CD4-positive, alpha-beta memory T cell (primary cell): ENCODE measurements at regions not wholly inside any gene's neighbourhood (a gene's known extent, or its start where the extent isn't known, plus 50 kb on each side); places are given as distances from the start of the nearest gene placed in this dataset.

ENCODE experiments used
- CTCF ChIA-PET: fragments of 350-600 bp; sonication (Branson Sonifier 250); formaldehyde crosslinking; loops from one replicate; lab custom pipeline; 2021; ENCODE audit warnings: inconsistent platforms; ENCODE audit not compliant: partially characterized antibody; lab: Charles Lee
- POLR2A ChIA-PET: fragments of 350-600 bp; sonication (Branson Sonifier 250); formaldehyde crosslinking; loops from one replicate; lab custom pipeline; 2021; ENCODE audit not compliant: partially characterized antibody; lab: Charles Lee
- DNase-seq, 5 donors: peaks; one replicate each; pipeline versions ENCODE4 v3.0.0 to v3.0.0-alpha.2; 2020 to 2022; ENCODE audit warnings: mixed read lengths in 1 of 5
- H3K27ac ChIP-seq: one replicate; pipeline ENCODE4 v1.7.0; 2013; ENCODE audit warnings: low read depth, low read length
- H3K27me3 ChIP-seq: 2 replicates; pipeline ENCODE4 v1.7.0; 2013; ENCODE audit warnings: mild to moderate bottlenecking, low read length, moderate library complexity; ENCODE audit not compliant: insufficient read depth
- H3K36me3 ChIP-seq: 2 replicates; pipeline ENCODE4 v1.7.0; 2013; ENCODE audit warnings: mild to moderate bottlenecking, low read length, moderate library complexity; ENCODE audit not compliant: insufficient read depth
- H3K4me1 ChIP-seq: 2 replicates; pipeline ENCODE4 v1.7.0; 2013; ENCODE audit warnings: mild to moderate bottlenecking, low read length, moderate library complexity; ENCODE audit not compliant: insufficient read depth
- H3K4me3 ChIP-seq, 2 donors: one replicate each; pipeline ENCODE4 v1.7.0; 2013; ENCODE audit warnings: low read length in 2 of 2, mild to moderate bottlenecking in 1 of 2
- H3K9me3 ChIP-seq, 2 donors: one replicate each; pipeline ENCODE4 v1.7.0; 2013; ENCODE audit warnings: low read length in 2 of 2, control low read depth in 1 of 2; ENCODE audit not compliant: control insufficient read depth in 1 of 2
- H3K27ac Mint-ChIP-seq, 7 donors: one replicate each; pipeline ENCODE4 v1.8.0; 2020 to 2021; ENCODE audit warnings: mixed read lengths in 7 of 7, mild to moderate bottlenecking in 6 of 7, inconsistent platforms in 3 of 7, moderate library complexity in 3 of 7
- H3K27me3 Mint-ChIP-seq, 2 donors: one replicate each; pipeline ENCODE4 v1.8.0; 2020 to 2021; ENCODE audit warnings: mixed read lengths in 2 of 2
- H3K36me3 Mint-ChIP-seq, 2 donors: one replicate each; pipeline ENCODE4 v1.8.0; 2020 to 2021; ENCODE audit warnings: mixed read lengths in 2 of 2, inconsistent platforms in 1 of 2, mild to moderate bottlenecking in 1 of 2
- H3K4me1 Mint-ChIP-seq, 4 donors: one replicate each; pipeline ENCODE4 v1.8.0; 2020 to 2021; ENCODE audit warnings: mixed read lengths in 4 of 4, mild to moderate bottlenecking in 1 of 4
- H3K4me3 Mint-ChIP-seq, 8 donors: one replicate each; pipeline ENCODE4 v1.8.0; 2020 to 2021; ENCODE audit warnings: mixed read lengths in 8 of 8, mild to moderate bottlenecking in 7 of 8, moderate library complexity in 6 of 8, inconsistent platforms in 3 of 8
- H3K9me3 Mint-ChIP-seq, 8 donors: one replicate each; pipeline ENCODE4 v1.8.0; 2020 to 2021; ENCODE audit warnings: mixed read lengths in 8 of 8, mild to moderate bottlenecking in 5 of 8, inconsistent platforms in 3 of 8, moderate library complexity in 1 of 8
- intact Hi-C: fragments of 100-400 bp; cut with micrococcal nuclease; formaldehyde crosslinking; loops from one replicate; pipeline ENCODE4 v1.15.1; 2023

DNA sequence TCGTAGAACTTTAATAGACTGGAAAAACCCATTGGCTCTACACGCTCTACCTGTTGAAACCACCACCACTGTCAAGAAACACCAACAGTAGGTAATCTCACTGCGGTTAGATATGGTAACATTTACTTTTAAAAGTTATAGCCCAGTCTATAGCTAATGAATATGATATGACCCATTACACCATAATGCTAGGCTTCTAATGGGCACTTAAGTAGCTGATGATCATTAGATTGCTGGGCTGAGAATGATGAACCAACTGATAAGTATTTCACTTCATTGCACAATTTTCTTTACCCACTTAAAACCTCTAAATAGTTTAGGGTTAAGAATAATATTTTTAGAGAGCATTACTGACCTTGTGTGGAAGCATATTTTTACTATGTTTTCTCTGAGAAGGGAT is 788.9 kb upstream of the CA10 start:
- Histone ChIP-seq H3K9me3 (no peaks in the 10 kb centered on the region), H3K4me1 (no peaks in the 10 kb centered on the region), H3K4me3 (no peak overlapping the region), H3K36me3 (no peaks in the 10 kb centered on the region), H3K27ac (no peak overlapping the region), H3K27me3 (no peaks in the 10 kb centered on the region)
- POLR2A ChIA-PET, result no interaction called here
- no peak overlapping the region for H3K27ac Mint-ChIP-seq
- no peak for DNase-seq
- H3K36me3 Mint-ChIP-seq, result no peaks in the 10 kb centered on the region
- H3K4me3 Mint-ChIP-seq, result no peak overlapping the region
- H3K27me3 Mint-ChIP-seq, result no peaks in the 10 kb centered on the region
- H3K9me3 Mint-ChIP-seq, result peaks cover 0 to 9% (median 2%) of the 10 kb centered on the region in 8 donors
- CTCF ChIA-PET, result no interaction called here
- intact Hi-C loops, result no loop called here
- H3K4me1 Mint-ChIP-seq, result no peaks in the 10 kb centered on the region

DNA sequence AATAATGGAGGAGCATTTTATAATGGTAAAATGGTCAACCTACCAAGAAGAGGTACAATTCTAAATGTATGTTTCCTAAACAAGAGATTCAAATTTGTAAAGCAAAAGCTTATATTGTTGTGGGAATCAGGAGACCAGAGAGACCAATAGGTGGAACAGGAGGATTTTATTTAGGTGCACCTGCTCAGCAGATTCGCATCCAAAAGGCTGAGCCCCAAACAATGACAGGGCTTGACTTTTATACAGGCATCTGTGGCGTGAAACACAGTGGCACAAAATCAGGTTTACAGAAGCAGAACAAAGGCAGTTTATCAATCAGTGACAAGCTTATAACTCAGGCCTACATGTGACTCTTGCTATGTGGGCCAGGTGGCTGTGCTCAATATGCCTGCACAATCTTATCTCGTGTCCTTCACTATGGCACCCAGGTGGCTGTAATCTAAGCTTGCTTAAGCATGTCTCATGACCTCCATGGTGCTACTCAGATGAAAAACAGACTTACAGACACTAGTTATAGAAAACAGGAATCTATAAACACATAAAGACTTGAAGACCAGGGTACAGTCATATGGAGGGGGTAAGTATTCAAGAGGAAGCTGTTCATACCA is 780.2 kb upstream of the CA10 start:
- H3K4me3 Mint-ChIP-seq, result no peak overlapping the region
- DNase-seq, result no peak
- Histone ChIP-seq H3K9me3 (no peaks in the 10 kb centered on the region), H3K27ac (no peak overlapping the region), H3K27me3 (no peaks in the 10 kb centered on the region), H3K4me1 (no peaks in the 10 kb centered on the region), H3K36me3 (no peaks in the 10 kb centered on the region), H3K4me3 (no peak overlapping the region)
- no peaks in the 10 kb centered on the region for H3K27me3 Mint-ChIP-seq
- intact Hi-C loops, result no loop called here
- peaks cover 1 to 36% (median 27%) of the 10 kb centered on the region in 8 donors for H3K9me3 Mint-ChIP-seq
- no peaks in the 10 kb centered on the region for H3K4me1 Mint-ChIP-seq
- POLR2A ChIA-PET, result no interaction called here
- H3K36me3 Mint-ChIP-seq, result no peaks in the 10 kb centered on the region
- no peak overlapping the region for H3K27ac Mint-ChIP-seq
- CTCF ChIA-PET, result interaction anchor here (0.6 kb wide), 1 partner anchor 10 kb away, joined by 3 read pairs; no protein-coding TSS in a partner anchor

- no peaks in the 10 kb centered on the region for H3K4me1 ChIP-seq
- peaks cover 0 to 19% (median 4%) of the 10 kb centered on the region in 8 donors for H3K9me3 Mint-ChIP-seq
- H3K4me3 Mint-ChIP-seq, result no peak overlapping the region
- ChIA-PET CTCF (no interaction called here), POLR2A (no interaction called here)
- no peak for DNase-seq
- no peak overlapping the region for H3K4me3 ChIP-seq
- H3K36me3 Mint-ChIP-seq, result no peaks in the 10 kb centered on the region
- no peak overlapping the region for H3K27ac ChIP-seq
- no peaks in the 10 kb centered on the region for H3K27me3 Mint-ChIP-seq
- H3K27me3 ChIP-seq, result no peaks in the 10 kb centered on the region
- intact Hi-C loops, result no loop called here
- no peaks in the 10 kb centered on the region for H3K36me3 ChIP-seq
- H3K27ac Mint-ChIP-seq, result no peak overlapping the region
- H3K4me1 Mint-ChIP-seq, result no peaks in the 10 kb centered on the region
- H3K9me3 ChIP-seq, result no peaks in the 10 kb centered on the region
These were observed 772.1 kb upstream of the CA10 start for GRCh38 chr17:52930581-52930980.

DNA sequence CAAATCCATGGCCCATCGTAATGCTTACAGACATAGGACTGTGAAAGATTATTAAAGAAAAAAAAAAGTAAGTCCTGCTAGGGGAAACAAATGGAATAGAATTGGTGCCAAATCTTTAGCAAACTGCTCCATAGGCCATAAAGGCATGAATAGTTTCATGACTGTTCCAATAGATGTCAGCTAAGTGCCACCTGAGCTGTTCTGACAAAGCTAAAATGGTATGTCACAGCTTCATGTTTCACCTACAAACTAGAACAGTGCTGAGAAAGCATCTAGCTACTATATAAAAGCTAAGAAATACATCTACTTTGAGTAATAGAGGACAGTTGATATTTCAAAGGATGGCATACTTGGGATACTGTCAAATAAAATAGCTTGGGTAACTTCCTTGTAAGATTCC is 771.6 kb upstream of the CA10 start:
- intact Hi-C loops, result no loop called here
- no peak for DNase-seq
- ChIA-PET CTCF (no interaction called here), POLR2A (no interaction called here)
- no peak overlapping the region for H3K4me3 ChIP-seq
- no peaks in the 10 kb centered on the region for H3K36me3 Mint-ChIP-seq
- no peak overlapping the region for H3K4me3 Mint-ChIP-seq
- H3K4me1 ChIP-seq, result no peaks in the 10 kb centered on the region
- H3K9me3 Mint-ChIP-seq, result peaks cover 0 to 16% (median 3%) of the 10 kb centered on the region in 8 donors
- H3K27ac Mint-ChIP-seq, result no peak overlapping the region
- H3K36me3 ChIP-seq, result no peaks in the 10 kb centered on the region
- H3K27ac ChIP-seq, result no peak overlapping the region
- no peaks in the 10 kb centered on the region for H3K27me3 ChIP-seq
- no peaks in the 10 kb centered on the region for H3K4me1 Mint-ChIP-seq
- no peaks in the 10 kb centered on the region for H3K9me3 ChIP-seq
- H3K27me3 Mint-ChIP-seq, result no peaks in the 10 kb centered on the region

DNA sequence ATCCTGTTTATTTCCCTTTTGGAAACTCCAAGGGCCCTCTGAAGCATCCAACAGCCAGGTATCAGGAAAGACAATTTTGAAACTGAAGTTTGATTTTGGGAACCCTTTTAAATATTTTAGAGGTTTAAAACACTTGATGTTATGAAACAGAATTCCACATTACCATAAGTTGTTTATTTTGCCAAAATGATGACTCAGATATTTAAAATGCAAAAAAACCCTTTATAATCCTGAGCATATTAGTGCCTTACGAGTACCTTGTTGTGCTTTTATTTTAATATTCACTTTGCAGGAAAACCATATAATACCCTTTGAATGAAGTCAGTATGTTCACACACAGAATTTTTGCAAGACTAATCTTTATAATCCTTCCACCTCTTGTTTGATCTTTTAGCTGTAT is 765.1 kb upstream of the CA10 start:
- Histone ChIP-seq H3K36me3 (no peaks in the 10 kb centered on the region), H3K27me3 (no peaks in the 10 kb centered on the region), H3K27ac (no peak overlapping the region), H3K4me3 (no peak overlapping the region), H3K9me3 (no peaks in the 10 kb centered on the region), H3K4me1 (no peaks in the 10 kb centered on the region)
- H3K9me3 Mint-ChIP-seq, result peaks cover 0 to 10% (median 6%) of the 10 kb centered on the region in 8 donors
- ChIA-PET CTCF (no interaction called here), POLR2A (no interaction called here)
- no peaks in the 10 kb centered on the region for H3K27me3 Mint-ChIP-seq
- DNase-seq, result no peak
- no peaks in the 10 kb centered on the region for H3K4me1 Mint-ChIP-seq
- H3K36me3 Mint-ChIP-seq, result no peaks in the 10 kb centered on the region
- H3K4me3 Mint-ChIP-seq, result no peak overlapping the region
- intact Hi-C loops, result no loop called here
- H3K27ac Mint-ChIP-seq, result no peak overlapping the region

- Mint-ChIP-seq H3K27ac (no peak overlapping the region), H3K36me3 (no peaks in the 10 kb centered on the region), H3K9me3 (peaks cover 0 to 10% (median 0%) of the 10 kb centered on the region in 8 donors), H3K4me3 (no peak overlapping the region), H3K27me3 (no peaks in the 10 kb centered on the region), H3K4me1 (no peaks in the 10 kb centered on the region)
- intact Hi-C loops, result no loop called here
- Histone ChIP-seq H3K9me3 (no peaks in the 10 kb centered on the region), H3K27ac (no peak overlapping the region), H3K4me1 (no peaks in the 10 kb centered on the region), H3K27me3 (no peaks in the 10 kb centered on the region), H3K36me3 (no peaks in the 10 kb centered on the region), H3K4me3 (no peak overlapping the region)
- ChIA-PET CTCF (no interaction called here), POLR2A (no interaction called here)
- no peak for DNase-seq
These were observed 740.7 kb upstream of the CA10 start for GRCh38 chr17:52899235-52899634.

GRCh38 chr17:52895272-52895671 is 736.8 kb upstream of the CA10 start:
- Histone ChIP-seq H3K9me3 (no peaks in the 10 kb centered on the region), H3K4me3 (no peak overlapping the region), H3K27ac (no peak overlapping the region), H3K36me3 (no peaks in the 10 kb centered on the region), H3K27me3 (no peaks in the 10 kb centered on the region), H3K4me1 (no peaks in the 10 kb centered on the region)
- H3K27me3 Mint-ChIP-seq, result no peaks in the 10 kb centered on the region
- H3K27ac Mint-ChIP-seq, result no peak overlapping the region
- H3K4me3 Mint-ChIP-seq, result no peak overlapping the region
- intact Hi-C loops, result no loop called here
- H3K4me1 Mint-ChIP-seq, result no peaks in the 10 kb centered on the region
- no peak for DNase-seq
- CTCF ChIA-PET, result no interaction called here
- POLR2A ChIA-PET, result no interaction called here
- no peaks in the 10 kb centered on the region for H3K36me3 Mint-ChIP-seq
- H3K9me3 Mint-ChIP-seq, result peaks cover 0 to 7% (median 0%) of the 10 kb centered on the region in 8 donors

GRCh38 chr17:52892334-52892733 is 733.8 kb upstream of the CA10 start:
- CTCF ChIA-PET, result no interaction called here
- H3K27ac Mint-ChIP-seq, result no peak overlapping the region
- H3K4me1 Mint-ChIP-seq, result no peaks in the 10 kb centered on the region
- H3K4me3 ChIP-seq, result no peak overlapping the region
- no peaks in the 10 kb centered on the region for H3K36me3 Mint-ChIP-seq
- H3K4me1 ChIP-seq, result no peaks in the 10 kb centered on the region
- no peaks in the 10 kb centered on the region for H3K9me3 ChIP-seq
- no peak overlapping the region for H3K27ac ChIP-seq
- intact Hi-C loops, result no loop called here
- peaks cover 0 to 7% (median 1%) of the 10 kb centered on the region in 8 donors for H3K9me3 Mint-ChIP-seq
- no peaks in the 10 kb centered on the region for H3K36me3 ChIP-seq
- H3K27me3 Mint-ChIP-seq, result no peaks in the 10 kb centered on the region
- DNase-seq, result no peak
- H3K27me3 ChIP-seq, result no peaks in the 10 kb centered on the region
- H3K4me3 Mint-ChIP-seq, result no peak overlapping the region
- POLR2A ChIA-PET, result no interaction called here
